Peyer's patch (tissue), 4 donors: ENCODE measurements at regions not wholly inside any gene's neighbourhood (a gene's known extent, or its start where the extent isn't known, plus 50 kb on each side); places are given as distances from the start of the nearest gene placed in this dataset.

Experiments
- DNase-seq, 3 donors: peaks; one replicate each; pipeline ENCODE4 v3.0.0-alpha.2; 2017 to 2019
- H3K27ac ChIP-seq, 4 donors: fragments of 200-600 bp; sonication (generic); one replicate each; pipeline ENCODE4 v1.5.1; 2016 to 2019
- H3K27me3 ChIP-seq, 2 donors: fragments of 200-600 bp; sonication (generic); one replicate each; pipeline ENCODE4 v1.5.1; 2019
- H3K36me3 ChIP-seq, 3 donors: fragments of 200-600 bp; sonication (generic); one replicate each; pipeline ENCODE4 v1.5.1; 2016 to 2019
- H3K4me1 ChIP-seq, 4 donors: fragments of 200-600 bp; sonication (generic); one replicate each; pipeline ENCODE4 v1.5.1; 2016 to 2019
- H3K4me3 ChIP-seq, 4 donors: fragments of 200-600 bp; sonication (generic); 1 replicate in 3 of 4; 2 replicates in 1 of 4; pipeline ENCODE4 v1.5.1; 2016 to 2019; ENCODE audit warnings: mild to moderate bottlenecking in 1 of 4
- H3K9me3 ChIP-seq, 4 donors: fragments of 200-600 bp; sonication (generic); one replicate each; pipeline ENCODE4 v1.5.1; 2016 to 2019; ENCODE audit warnings: mild to moderate bottlenecking in 1 of 4
- POLR2A ChIP-seq, 2 donors: fragments of 450-650 bp; IDR thresholded peaks; one replicate each; pipeline ENCODE4 v1.5.1; 2017; ENCODE audit warnings: antibody characterized with exemption in 2 of 2, mild to moderate bottlenecking in 2 of 2, moderate library complexity in 2 of 2
- TF ChIP-seq, protein P1 (sequence below), 6 experiments: fragments of 450-650 bp in 4 of 6; fragments of 200-600 bp in 2 of 6; sonication (generic) in 1 of 6; IDR thresholded peaks; one replicate each; pipeline ENCODE4 v1.5.1; 2017 to 2019; ENCODE audit warnings: antibody characterized with exemption in 6 of 6, mild to moderate bottlenecking in 3 of 6, moderate library complexity in 1 of 6

- TF ChIP-seq POLR2A (IDR thresholded peaks at IDR 0.05), result no peak
- TF ChIP-seq, protein P1, sequence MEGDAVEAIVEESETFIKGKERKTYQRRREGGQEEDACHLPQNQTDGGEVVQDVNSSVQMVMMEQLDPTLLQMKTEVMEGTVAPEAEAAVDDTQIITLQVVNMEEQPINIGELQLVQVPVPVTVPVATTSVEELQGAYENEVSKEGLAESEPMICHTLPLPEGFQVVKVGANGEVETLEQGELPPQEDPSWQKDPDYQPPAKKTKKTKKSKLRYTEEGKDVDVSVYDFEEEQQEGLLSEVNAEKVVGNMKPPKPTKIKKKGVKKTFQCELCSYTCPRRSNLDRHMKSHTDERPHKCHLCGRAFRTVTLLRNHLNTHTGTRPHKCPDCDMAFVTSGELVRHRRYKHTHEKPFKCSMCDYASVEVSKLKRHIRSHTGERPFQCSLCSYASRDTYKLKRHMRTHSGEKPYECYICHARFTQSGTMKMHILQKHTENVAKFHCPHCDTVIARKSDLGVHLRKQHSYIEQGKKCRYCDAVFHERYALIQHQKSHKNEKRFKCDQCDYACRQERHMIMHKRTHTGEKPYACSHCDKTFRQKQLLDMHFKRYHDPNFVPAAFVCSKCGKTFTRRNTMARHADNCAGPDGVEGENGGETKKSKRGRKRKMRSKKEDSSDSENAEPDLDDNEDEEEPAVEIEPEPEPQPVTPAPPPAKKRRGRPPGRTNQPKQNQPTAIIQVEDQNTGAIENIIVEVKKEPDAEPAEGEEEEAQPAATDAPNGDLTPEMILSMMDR (IDR thresholded peaks at IDR 0.05), result no peak
- H3K36me3 ChIP-seq, result no peaks in the 10 kb centered on the region
Observed at GRCh38 chr3:153260681-153261080, 98.7 kb downstream of the RAP2B start.

GRCh38 chr3:153266619-153267018, 104.6 kb downstream of the RAP2B start:
- TF ChIP-seq, protein P1 (IDR thresholded peaks at IDR 0.05), result no peak
- no peak for TF ChIP-seq POLR2A (IDR thresholded peaks at IDR 0.05)
- H3K27ac ChIP-seq, result no peak overlapping the region

More at GRCh38 chr3:153260681-153261080, 98.7 kb downstream of the RAP2B start:
- H3K4me1 ChIP-seq, result no peaks in the 10 kb centered on the region
- H3K27me3 ChIP-seq, result no peaks in the 10 kb centered on the region
- no peak overlapping the region for H3K27ac ChIP-seq
- no peak overlapping the region for H3K4me3 ChIP-seq
- no peak for DNase-seq
- no peaks in the 10 kb centered on the region for H3K9me3 ChIP-seq

DNA sequence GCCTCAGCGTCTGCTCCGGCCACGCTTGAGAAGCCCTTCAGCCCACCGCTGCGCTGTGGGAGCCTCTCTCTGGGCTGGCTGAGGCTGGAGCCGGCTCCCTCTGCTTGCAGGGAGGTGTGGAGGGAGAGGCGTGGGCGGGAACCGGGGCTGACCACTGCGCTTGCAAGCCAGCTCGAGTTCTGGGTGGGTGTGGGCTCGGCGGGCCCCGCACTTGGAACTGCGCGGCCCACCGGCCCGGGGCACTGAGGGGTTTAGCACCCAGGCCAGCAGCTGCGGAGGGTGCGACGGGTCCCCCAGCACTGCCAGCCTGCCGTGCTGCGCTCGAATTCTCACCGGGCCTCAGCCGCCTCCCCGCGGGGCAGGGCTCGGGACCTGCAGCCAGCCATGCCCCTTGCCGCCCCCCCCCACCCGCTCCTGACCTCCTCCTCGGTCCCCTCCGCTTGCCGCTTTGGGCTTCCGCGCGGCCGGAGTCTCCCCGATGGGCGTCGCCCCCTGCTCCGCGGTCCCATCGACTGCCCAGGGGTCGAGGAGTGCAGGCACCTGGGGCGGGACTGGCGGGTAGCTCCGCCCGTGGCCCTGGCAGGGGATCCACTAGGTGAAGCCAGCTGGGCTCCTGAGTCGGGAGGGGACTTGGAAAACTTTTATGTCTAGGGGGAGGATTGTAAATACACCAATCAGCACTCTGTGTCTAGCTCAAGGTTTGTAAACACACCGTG, 106.7 kb downstream of the RAP2B start:
- Histone ChIP-seq H3K27me3 (no peaks in the 10 kb centered on the region), H3K27ac (no peak overlapping the region), H3K9me3 (no peaks in the 10 kb centered on the region), H3K36me3 (no peaks in the 10 kb centered on the region), H3K4me1 (no peaks in the 10 kb centered on the region), H3K4me3 (no peak overlapping the region)
- TF ChIP-seq, protein P1 (IDR thresholded peaks at IDR 0.05), result no peak
- TF ChIP-seq POLR2A (IDR thresholded peaks at IDR 0.05), result no peak
- no peak for DNase-seq

More at GRCh38 chr3:153266619-153267018, 104.6 kb downstream of the RAP2B start:
- DNase-seq, result no peak
- H3K4me1 ChIP-seq, result no peaks in the 10 kb centered on the region
- no peak overlapping the region for H3K4me3 ChIP-seq
- H3K27me3 ChIP-seq, result no peaks in the 10 kb centered on the region
- no peaks in the 10 kb centered on the region for H3K9me3 ChIP-seq
- H3K36me3 ChIP-seq, result no peaks in the 10 kb centered on the region

- Histone ChIP-seq H3K4me1 (no peaks in the 10 kb centered on the region), H3K27ac (no peak overlapping the region), H3K9me3 (no peaks in the 10 kb centered on the region), H3K4me3 (no peak overlapping the region), H3K27me3 (no peaks in the 10 kb centered on the region), H3K36me3 (no peaks in the 10 kb centered on the region)
- DNase-seq, result no peak
- TF ChIP-seq, protein P1 (IDR thresholded peaks at IDR 0.05), result no peak
Observed at GRCh38 chr3:153269730-153270129, 107.7 kb downstream of the RAP2B start.

GRCh38 chr3:153273217-153273616, 111.2 kb downstream of the RAP2B start:
- H3K4me1 ChIP-seq, result no peaks in the 10 kb centered on the region
- H3K27me3 ChIP-seq, result no peaks in the 10 kb centered on the region
- TF ChIP-seq POLR2A (IDR thresholded peaks at IDR 0.05), result no peak
- TF ChIP-seq, protein P1 (IDR thresholded peaks at IDR 0.05), result no peak
- no peak overlapping the region for H3K27ac ChIP-seq
- no peaks in the 10 kb centered on the region for H3K9me3 ChIP-seq
- DNase-seq, result no peak
- H3K4me3 ChIP-seq, result no peak overlapping the region
- no peaks in the 10 kb centered on the region for H3K36me3 ChIP-seq
